Spleen (tissue), 11 donors: ENCODE measurements at regions not wholly inside any gene's neighbourhood (a gene's known extent, or its start where the extent isn't known, plus 50 kb on each side); places are given as distances from the start of the nearest gene placed in this dataset.

ENCODE experiments used
- DNase-seq: peaks from one replicate; pipeline ENCODE4 v3.0.0-alpha.2; 2020
- H3K27ac ChIP-seq, 8 donors: fragments of 200-600 bp; sonication (generic) in 7 of 8; 1 replicate in 4 of 8; 2 replicates in 4 of 8; pipeline versions ENCODE4 v1.5.0 to v1.8.0; 2016 to 2021; ENCODE audit warnings: inconsistent platforms in 4 of 8, mild to moderate bottlenecking in 4 of 8, moderate library complexity in 1 of 8
- H3K27me3 ChIP-seq, 7 donors: fragments of 200-600 bp; sonication (generic) in 6 of 7; replicated peaks in 1 of 7; 1 replicate in 4 of 7; 2 replicates in 3 of 7; pipeline versions ENCODE4 v1.5.0 to v1.8.0; 2016 to 2021; ENCODE audit warnings: inconsistent platforms in 3 of 7, mild to moderate bottlenecking in 1 of 7
- H3K36me3 ChIP-seq, 6 donors: fragments of 200-600 bp; sonication (generic) in 5 of 6; 1 replicate in 4 of 6; 2 replicates in 2 of 6; pipeline versions ENCODE4 v1.5.0 to v1.8.0; 2016 to 2021; ENCODE audit warnings: inconsistent platforms in 2 of 6
- H3K4me1 ChIP-seq, 6 donors: fragments of 200-600 bp; sonication (generic) in 5 of 6; 1 replicate in 3 of 6; 2 replicates in 3 of 6; pipeline versions ENCODE4 v1.5.0 to v1.8.0; 2016 to 2021; ENCODE audit warnings: inconsistent platforms in 3 of 6
- H3K4me3 ChIP-seq, 8 donors: fragments of 200-600 bp; sonication (generic) in 7 of 8; 1 replicate in 4 of 8; 2 replicates in 4 of 8; pipeline versions ENCODE4 v1.5.0 to v1.8.0; 2016 to 2021; ENCODE audit warnings: inconsistent platforms in 4 of 8, mild to moderate bottlenecking in 4 of 8, moderate library complexity in 2 of 8
- H3K9me3 ChIP-seq, 8 donors: fragments of 200-600 bp; sonication (generic) in 7 of 8; 1 replicate in 4 of 8; 2 replicates in 4 of 8; pipeline versions ENCODE4 v1.5.0 to v1.8.0; 2016 to 2021; ENCODE audit warnings: inconsistent platforms in 4 of 8
- CTCF ChIP-seq, 11 experiments: fragments of 200-600 bp in 7 of 11; fragments of 450-650 bp in 4 of 11; sonication (generic) in 4 of 11; IDR thresholded peaks in 8 of 11; conservative IDR thresholded peaks in 3 of 11; 1 replicate in 7 of 11; 2 replicates in 4 of 11; pipeline versions ENCODE4 v1.4.0 to v1.8.0; 2016 to 2021; ENCODE audit warnings: antibody characterized with exemption in 11 of 11, inconsistent platforms in 4 of 11, mild to moderate bottlenecking in 1 of 11
- POLR2A ChIP-seq, 3 donors: fragments of 450-650 bp; IDR thresholded peaks; one replicate each; pipeline ENCODE4 v1.5.1; 2017; ENCODE audit warnings: antibody characterized with exemption in 3 of 3, mild to moderate bottlenecking in 1 of 3
- POLR2AphosphoS5 ChIP-seq, 3 donors: sonication (generic); formaldehyde crosslinking; IDR thresholded peaks; one replicate each; pipeline ENCODE4 v1.5.1; 2017; ENCODE audit warnings: antibody characterized with exemption in 3 of 3
- WGBS, 5 donors: extraction: QIAGEN DNeasy Blood & Tissue Kit in 3 of 5; methylation state at CpG; one replicate each; pipeline versions ENCODE4 v1.1.5 to v1.1.7; 2013 to 2018; 5-methylcytosine and 5-hydroxymethylcytosine counted together
- intact Hi-C: fragments of 100-400 bp; cut with DNase I; formaldehyde crosslinking; loops from one replicate; pipeline ENCODE4 v1.15.0; 2023; ENCODE audit warnings: low total_unique reads
- donor health status: healthy with polysubstance abuse.
- donor health status: DM: no; HTN: no; CAD: no; lungs with moderate emphysema.
- donor health status: DM: no; HTN: no; CAD: no.
- donor health status: Bipolar disorder and iron deficiency.
- donor health status: healthy.
- donor health status: DM: no; HTN: no; CAD: no.
- donor health status: DM: yes; HTN: yes; CAD: no.

DNA sequence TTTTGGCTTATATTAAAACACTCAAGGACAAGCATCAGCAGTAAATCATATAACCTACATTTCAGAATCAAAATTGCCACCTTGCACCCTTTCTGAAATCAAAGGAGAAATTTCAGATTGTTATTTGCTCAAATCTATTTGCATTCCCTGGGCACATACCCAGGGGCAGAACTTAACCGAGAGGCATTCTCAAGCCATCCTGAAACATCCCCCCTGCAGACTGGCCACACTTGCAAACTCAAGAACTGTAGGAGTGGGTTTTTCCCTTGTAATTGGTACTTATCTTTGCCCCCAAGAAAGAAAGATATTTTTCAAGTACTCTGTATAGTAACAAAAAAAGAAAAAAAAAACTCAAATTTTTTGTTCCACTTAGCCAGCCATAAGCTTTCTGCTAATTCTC lies 213.6 kb upstream of the ESRRG start:
- H3K27me3 ChIP-seq = no peaks in the 10 kb centered on the region
- H3K9me3 ChIP-seq = no peaks in the 10 kb centered on the region
- H3K36me3 ChIP-seq = no peaks in the 10 kb centered on the region
- TF ChIP-seq POLR2A (IDR thresholded peaks at IDR 0.05) (no peak), POLR2AphosphoS5 (IDR thresholded peaks at IDR 0.05) (no peak), CTCF (IDR thresholded peaks at IDR 0.05 in 8 of 11, conservative IDR thresholded peaks at IDR 0.05 in 3 of 11) (no peak)
- H3K4me3 ChIP-seq = no peak overlapping the region
- intact Hi-C loops = no loop called here
- no peak for DNase-seq
- 81 to 100% (median 85%) methylated on average over 1 of the region's 1 CpG for WGBS, 5 donors
- H3K27ac ChIP-seq = no peak overlapping the region
- H3K4me1 ChIP-seq = no peaks in the 10 kb centered on the region

GRCh38 chr1:216935901-216936300 lies 212.7 kb upstream of the ESRRG start:
- H3K9me3 ChIP-seq = no peaks in the 10 kb centered on the region
- intact Hi-C loops = no loop called here
- 80 to 91% (median 83%) methylated on average over 3 of the region's 3 CpGs for WGBS, 5 donors
- H3K27me3 ChIP-seq = no peaks in the 10 kb centered on the region
- no peaks in the 10 kb centered on the region for H3K4me1 ChIP-seq
- no peaks in the 10 kb centered on the region for H3K36me3 ChIP-seq
- TF ChIP-seq POLR2AphosphoS5 (IDR thresholded peaks at IDR 0.05) (no peak), CTCF (IDR thresholded peaks at IDR 0.05 in 8 of 11, conservative IDR thresholded peaks at IDR 0.05 in 3 of 11) (no peak), POLR2A (IDR thresholded peaks at IDR 0.05) (no peak)
- no peak overlapping the region for H3K4me3 ChIP-seq
- DNase-seq = no peak
- no peak overlapping the region for H3K27ac ChIP-seq

GRCh38 chr1:216932424-216932823 lies 209.2 kb upstream of the ESRRG start:
- Histone ChIP-seq H3K4me3 (no peak overlapping the region), H3K27me3 (no peaks in the 10 kb centered on the region), H3K36me3 (no peaks in the 10 kb centered on the region), H3K27ac (no peak overlapping the region), H3K4me1 (no peaks in the 10 kb centered on the region), H3K9me3 (no peaks in the 10 kb centered on the region)
- WGBS, 5 donors = 88 to 98% (median 94%) methylated on average over 3 of the region's 3 CpGs
- DNase-seq = no peak
- TF ChIP-seq POLR2A (IDR thresholded peaks at IDR 0.05) (no peak), POLR2AphosphoS5 (IDR thresholded peaks at IDR 0.05) (no peak), CTCF (IDR thresholded peaks at IDR 0.05 in 8 of 11, conservative IDR thresholded peaks at IDR 0.05 in 3 of 11) (no peak)
- intact Hi-C loops = no loop called here

GRCh38 chr1:216929870-216930582 lies 206.8 kb upstream of the ESRRG start:
- H3K9me3 ChIP-seq = no peaks in the 10 kb centered on the region
- no peak for TF ChIP-seq CTCF (IDR thresholded peaks at IDR 0.05 in 8 of 11, conservative IDR thresholded peaks at IDR 0.05 in 3 of 11)
- no peak for TF ChIP-seq POLR2AphosphoS5 (IDR thresholded peaks at IDR 0.05)
- no peak for TF ChIP-seq POLR2A (IDR thresholded peaks at IDR 0.05)
- H3K4me1 ChIP-seq = no peaks in the 10 kb centered on the region
- intact Hi-C loops = no loop called here
- H3K27ac ChIP-seq = no peak overlapping the region
- WGBS, 5 donors = 75 to 88% (median 81%) methylated on average over 2 of the region's 2 CpGs
- no peaks in the 10 kb centered on the region for H3K27me3 ChIP-seq
- H3K36me3 ChIP-seq = no peaks in the 10 kb centered on the region
- H3K4me3 ChIP-seq = no peak overlapping the region
- DNase-seq = no peak
